ENCODE measurements at regions not wholly inside any gene's neighbourhood (a gene's known extent, or its start where the extent isn't known, plus 50 kb on each side); places are given as distances from the start of the nearest gene placed in this dataset.
A peak's percentile ranks its signal among the peaks of the same experiment; 100 is the strongest.

- no peak for DNase-seq (ENCODE audit: low spot score)
Observed at GRCh38 chr4:145427991-145428390, 53.7 kb upstream of the SMAD1 start.

- DNase-seq (ENCODE audit: low spot score), result no peak
Observed at GRCh38 chr4:145427221-145427620, 54.4 kb upstream of the SMAD1 start.

- no peak for DNase-seq (ENCODE audit: low spot score)
Observed at GRCh38 chr4:145423017-145423708, 58.5 kb upstream of the SMAD1 start.

GRCh38 chr4:145420595-145421214 lies 60.9 kb upstream of the SMAD1 start:
- no peak for DNase-seq (ENCODE audit: low spot score)

DNA sequence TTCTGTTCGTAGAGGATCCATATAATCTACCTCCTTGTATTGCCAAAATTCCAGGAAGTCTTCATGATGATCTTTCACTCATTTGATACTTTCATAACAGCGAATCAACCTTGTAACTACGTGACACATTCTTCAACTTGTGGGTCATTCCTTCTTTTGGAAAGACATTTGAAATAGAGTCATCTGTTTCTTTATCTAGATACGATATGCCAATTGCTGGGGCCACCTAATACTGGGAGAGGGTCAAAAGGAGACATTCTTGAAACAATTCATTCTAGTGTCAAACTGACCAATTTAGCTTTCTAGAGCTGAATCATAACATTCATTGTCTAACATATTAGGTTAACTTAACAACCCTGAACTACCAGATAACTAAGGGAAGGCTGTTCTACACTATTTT lies 62.9 kb upstream of the SMAD1 start:
- no peak for DNase-seq (ENCODE audit: low spot score)

- DNase-seq (ENCODE audit: low spot score), result no peak
Observed at GRCh38 chr4:145417348-145418130, 64.1 kb upstream of the SMAD1 start.

- DNase-seq (ENCODE audit: low spot score), result no peak
Observed at GRCh38 chr4:145414841-145415240, 66.8 kb upstream of the SMAD1 start.

GRCh38 chr4:145414226-145414625 lies 67.4 kb upstream of the SMAD1 start:
- DNase-seq (ENCODE audit: low spot score), result no peak

GRCh38 chr4:145406970-145407369 lies 74.7 kb upstream of the SMAD1 start:
- no peak for DNase-seq (ENCODE audit: low spot score)

GRCh38 chr4:145404761-145405160 lies 76.9 kb upstream of the SMAD1 start:
- no peak for DNase-seq (ENCODE audit: low spot score)

GRCh38 chr4:145396581-145396980 lies 85.1 kb upstream of the SMAD1 start:
- no peak for DNase-seq (ENCODE audit: low spot score)

GRCh38 chr4:145390571-145390970 lies 91.1 kb upstream of the SMAD1 start:
- DNase-seq (ENCODE audit: low spot score), result no peak

- DNase-seq (ENCODE audit: low spot score), result no peak
Observed at GRCh38 chr4:145389550-145389949, 92.1 kb upstream of the SMAD1 start.

GRCh38 chr4:145388043-145388442 lies 93.6 kb upstream of the SMAD1 start:
- DNase-seq (ENCODE audit: low spot score), result no peak

- DNase-seq (ENCODE audit: low spot score), result no peak
Observed at GRCh38 chr4:145387079-145387478, 94.6 kb upstream of the SMAD1 start.

DNA sequence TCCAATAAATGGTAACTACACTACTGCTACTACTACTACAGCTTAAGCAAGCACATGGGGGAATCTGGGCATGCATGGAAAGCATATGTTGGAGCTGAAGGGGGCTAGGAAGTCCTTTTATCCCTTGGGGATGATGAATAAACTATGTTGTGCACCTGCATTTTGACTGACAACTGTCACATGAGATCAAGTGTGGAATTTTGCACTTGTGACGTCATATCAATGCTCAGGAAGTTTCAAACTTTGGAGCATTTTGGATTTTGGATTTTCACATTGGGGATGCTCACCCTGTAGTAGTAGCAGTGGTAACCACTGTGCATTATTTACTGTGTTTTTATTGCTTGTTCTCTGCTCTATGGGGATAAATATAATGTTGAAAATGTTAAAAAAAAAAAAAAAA lies 100.5 kb upstream of the SMAD1 start:
- no peak for DNase-seq (ENCODE audit: low spot score)

DNA sequence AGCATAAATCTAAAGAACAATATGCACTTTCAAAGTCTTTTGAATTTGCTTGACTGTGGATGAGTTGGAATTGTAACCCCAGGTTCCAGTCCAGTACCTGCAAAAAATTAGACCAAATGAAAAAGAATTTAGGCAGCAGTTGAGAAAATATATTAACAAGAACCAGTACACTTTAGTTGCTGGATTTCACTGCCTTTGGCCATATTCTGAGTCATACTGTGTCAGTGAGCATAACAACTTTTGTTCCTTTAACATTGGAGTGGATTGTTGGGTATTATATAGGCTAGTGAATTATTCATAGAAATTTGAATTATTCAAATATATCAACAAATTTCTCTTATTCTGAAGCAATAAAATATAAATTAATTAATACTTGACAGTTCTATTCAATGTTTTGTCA lies 101.5 kb upstream of the SMAD1 start:
- no peak for DNase-seq (ENCODE audit: low spot score)

GRCh38 chr4:145375416-145375815 lies 106.2 kb upstream of the SMAD1 start:
- DNase-seq (ENCODE audit: low spot score), result no peak

- DNase-seq (ENCODE audit: low spot score), result no peak
Observed at GRCh38 chr4:145352438-145353145, 129.1 kb upstream of the SMAD1 start.

- DNase-seq (ENCODE audit: low spot score), result no peak
Observed at GRCh38 chr4:145351922-145352321, 129.7 kb upstream of the SMAD1 start.

GRCh38 chr4:145351162-145351561 lies 130.5 kb upstream of the SMAD1 start:
- no peak for DNase-seq (ENCODE audit: low spot score)

DNA sequence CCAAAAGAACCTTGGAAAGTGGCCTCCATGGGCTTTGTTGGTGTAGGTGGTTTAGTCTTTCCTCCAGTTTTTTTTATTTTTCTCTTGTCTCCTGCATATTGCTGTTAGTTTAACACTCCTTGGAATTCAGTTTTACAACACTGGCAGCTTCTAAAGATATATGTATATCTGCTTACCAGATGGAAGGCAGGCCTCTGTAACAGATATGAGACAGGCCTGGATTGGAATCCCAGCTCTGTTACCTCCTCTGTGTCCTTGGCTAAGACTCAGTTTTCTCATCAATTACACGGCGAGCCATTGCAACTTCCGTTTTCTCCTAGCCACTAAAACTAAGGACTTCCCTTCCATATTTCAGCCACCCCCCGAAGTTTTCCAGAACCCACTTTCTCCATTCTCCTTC lies 133.4 kb upstream of the SMAD1 start:
- DNase-seq (ENCODE audit: low spot score), result no peak

GRCh38 chr4:145347684-145348083 lies 134.0 kb upstream of the SMAD1 start:
- DNase-seq (ENCODE audit: low spot score), result peak; percentile 34
